Fibroblast of gingiva (primary cell): ENCODE measurements at regions not wholly inside any gene's neighbourhood (a gene's known extent, or its start where the extent isn't known, plus 50 kb on each side); places are given as distances from the start of the nearest gene placed in this dataset.

Experiments used
- DNase-seq: peaks from one replicate; pipeline ENCODE4 v3.0.0-alpha.2; 2011; ENCODE audit warnings: low read depth

- DNase-seq = no peak
Observed at GRCh38 chr11:91470656-91471055, 754.0 kb upstream of the FAT3 start.

- DNase-seq = no peak
Observed at GRCh38 chr11:91459840-91460239, 764.8 kb upstream of the FAT3 start.

GRCh38 chr11:91446267-91446666, 778.4 kb upstream of the FAT3 start:
- DNase-seq = no peak

GRCh38 chr11:91435694-91436395, 788.8 kb upstream of the FAT3 start:
- no peak for DNase-seq

- no peak for DNase-seq
Observed at GRCh38 chr11:91433284-91434010, 791.2 kb upstream of the FAT3 start.

GRCh38 chr11:91421641-91422040, 803.0 kb upstream of the FAT3 start:
- no peak for DNase-seq

- no peak for DNase-seq
Observed at GRCh38 chr11:91407842-91408241, 816.8 kb upstream of the FAT3 start.

GRCh38 chr11:91406009-91406408, 818.6 kb upstream of the FAT3 start:
- no peak for DNase-seq

GRCh38 chr11:91404344-91404743, 820.3 kb upstream of the FAT3 start:
- DNase-seq = no peak

- DNase-seq = no peak
Observed at GRCh38 chr11:91397134-91397468, 827.5 kb upstream of the FAT3 start.

- no peak for DNase-seq
Observed at GRCh38 chr11:91396236-91397133, 828.1 kb upstream of the FAT3 start.

GRCh38 chr11:91394727-91395414, 829.7 kb upstream of the FAT3 start:
- no peak for DNase-seq

GRCh38 chr11:91394073-91394726, 830.4 kb upstream of the FAT3 start:
- no peak for DNase-seq

- DNase-seq = no peak
Observed at GRCh38 chr11:91382946-91383345, 841.7 kb upstream of the FAT3 start.

- no peak for DNase-seq
Observed at GRCh38 chr11:91374794-91375193, 849.8 kb upstream of the FAT3 start.

- DNase-seq = no peak
Observed at GRCh38 chr11:91373497-91373896, 851.1 kb upstream of the FAT3 start.

GRCh38 chr11:91366816-91367215, 857.8 kb upstream of the FAT3 start:
- DNase-seq = no peak

- DNase-seq = no peak
Observed at GRCh38 chr11:91365986-91366585, 858.5 kb upstream of the FAT3 start.

- DNase-seq = no peak
Observed at GRCh38 chr11:91350931-91351330, 873.7 kb upstream of the FAT3 start.

GRCh38 chr11:91326751-91327150, 897.9 kb upstream of the FAT3 start:
- no peak for DNase-seq

- no peak for DNase-seq
Observed at GRCh38 chr11:91326280-91326679, 898.3 kb upstream of the FAT3 start.
